NCI-H82 (cell line): ENCODE measurements at regions not wholly inside any gene's neighbourhood (a gene's known extent, or its start where the extent isn't known, plus 50 kb on each side); places are given as distances from the start of the nearest gene placed in this dataset.
A peak's percentile ranks its signal among the peaks of the same experiment; 100 is the strongest.

Experiments used
- DNase-seq: peaks from one replicate; lab custom pipeline; 2025; lab: John Stamatoyannopoulos, UW

GRCh38 chr11:116114198-116114651 lies 610.0 kb upstream of the CADM1 start:
- DNase-seq, result no peak

DNA sequence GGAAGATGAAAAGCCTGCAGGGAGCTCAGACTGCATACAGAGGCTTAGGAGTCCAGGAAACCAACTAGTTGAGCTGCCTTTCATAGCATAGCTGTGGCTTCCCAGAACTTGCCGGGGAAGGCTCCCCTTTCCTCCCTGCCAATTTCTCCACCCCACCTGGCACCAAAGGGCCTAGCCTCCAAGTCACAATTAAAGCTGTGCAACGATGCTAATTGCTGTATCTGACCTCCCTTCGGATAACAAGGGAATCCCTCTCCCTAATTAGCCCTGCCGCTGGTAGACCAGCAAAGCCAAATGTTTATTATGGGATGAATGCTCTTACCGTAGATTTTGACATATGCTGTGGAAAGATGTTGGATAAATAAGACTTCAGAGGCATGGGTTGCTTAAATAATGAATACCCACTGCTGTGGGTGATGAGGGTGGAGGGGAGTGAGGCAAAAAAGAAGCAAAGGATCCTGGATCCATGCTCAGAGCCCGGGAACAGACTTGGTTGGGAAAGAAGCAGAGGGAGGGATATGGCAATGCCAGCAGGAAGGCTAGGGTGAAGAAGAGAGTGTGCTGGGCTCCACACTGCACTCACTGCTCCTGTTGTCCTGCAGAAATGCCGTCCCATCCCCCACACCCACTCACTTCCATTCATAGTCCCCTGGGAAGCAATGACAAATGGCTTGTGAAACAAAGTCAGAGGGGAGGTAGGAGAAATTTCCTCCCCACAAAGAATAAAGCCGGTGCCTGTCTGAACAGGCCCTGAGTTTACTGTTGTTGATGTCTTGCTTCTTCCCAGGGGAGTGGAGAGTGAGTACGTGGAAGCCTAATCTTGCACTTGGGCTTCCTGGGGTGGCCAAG lies 608.1 kb upstream of the CADM1 start:
- DNase-seq, result no peak

DNA sequence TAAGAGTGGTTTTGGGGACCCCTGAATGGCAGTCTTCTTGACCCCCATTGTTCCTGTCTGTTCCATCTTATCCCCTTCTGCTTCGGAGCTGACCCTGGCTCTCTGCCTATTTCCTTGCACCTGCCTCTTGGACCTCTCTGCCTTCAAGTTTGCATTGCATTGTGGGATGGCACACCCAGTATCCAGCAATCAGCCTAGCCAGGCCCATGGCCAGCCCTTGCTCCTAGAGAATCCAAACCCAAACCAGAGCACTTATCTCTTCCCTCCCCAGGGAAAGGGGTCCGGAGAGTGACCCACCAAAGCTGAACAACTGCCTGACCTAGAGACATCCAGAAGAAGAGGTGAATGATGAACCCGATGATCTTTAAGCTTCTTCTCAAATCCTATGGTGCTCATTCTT lies 607.3 kb upstream of the CADM1 start:
- no peak for DNase-seq

DNA sequence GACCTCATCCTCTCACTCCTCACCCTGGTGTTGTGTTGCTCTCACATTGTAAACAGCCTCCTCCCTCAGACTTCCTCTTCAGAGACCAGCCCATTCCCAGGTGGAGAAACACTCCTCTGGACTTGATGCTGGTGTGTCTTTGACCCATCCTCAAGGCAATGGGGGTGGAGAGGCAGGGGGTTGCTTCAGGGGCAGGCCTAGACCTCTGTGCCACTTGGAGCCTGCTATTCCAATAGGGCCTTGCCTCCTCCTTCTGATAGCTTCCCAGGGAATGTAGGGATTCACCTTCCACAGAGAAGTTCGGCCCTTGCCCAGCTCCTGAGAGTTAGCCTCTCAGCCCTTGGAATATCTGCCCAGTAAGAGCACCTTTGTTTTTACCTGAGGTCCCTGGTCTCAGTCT lies 606.6 kb upstream of the CADM1 start:
- no peak for DNase-seq

DNA sequence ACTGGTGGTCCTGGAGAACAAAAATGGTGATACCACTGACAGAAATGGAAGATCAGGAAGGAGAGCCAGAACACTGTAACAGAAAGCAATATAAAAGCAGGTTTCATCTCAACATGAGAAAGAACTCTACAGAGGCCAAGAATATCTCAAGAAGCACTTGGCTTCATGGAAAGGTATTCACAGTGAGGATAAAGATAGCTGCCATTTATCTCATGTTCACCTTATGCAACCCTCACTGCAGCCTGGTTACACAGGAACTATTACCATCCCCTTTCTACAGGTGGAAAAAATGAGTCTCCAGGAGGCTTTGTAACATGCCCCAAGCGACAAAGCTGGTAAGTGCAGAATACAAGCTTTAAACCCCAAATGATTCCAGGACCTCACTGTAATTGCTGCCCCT lies 606.1 kb upstream of the CADM1 start:
- DNase-seq, result no peak

DNA sequence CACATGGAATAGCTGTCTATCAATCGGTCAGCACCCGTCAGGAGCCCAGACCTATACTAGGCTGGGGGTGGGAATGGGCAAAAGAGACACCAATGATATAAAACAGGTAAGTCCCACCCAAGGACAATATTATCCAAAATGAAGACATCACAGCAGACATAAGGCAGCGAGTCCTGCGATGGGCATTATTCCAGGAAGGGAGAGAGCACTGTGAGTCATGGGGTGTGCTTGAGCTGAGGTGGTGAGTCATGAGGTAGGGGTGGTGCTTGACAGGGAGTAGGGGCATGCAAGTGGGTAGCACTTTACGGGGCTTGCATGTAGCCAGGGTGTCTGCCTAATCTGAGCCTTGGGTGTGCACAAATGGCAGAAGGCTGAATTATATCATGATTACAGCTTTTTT lies 605.0 kb upstream of the CADM1 start:
- DNase-seq, result no peak

DNA sequence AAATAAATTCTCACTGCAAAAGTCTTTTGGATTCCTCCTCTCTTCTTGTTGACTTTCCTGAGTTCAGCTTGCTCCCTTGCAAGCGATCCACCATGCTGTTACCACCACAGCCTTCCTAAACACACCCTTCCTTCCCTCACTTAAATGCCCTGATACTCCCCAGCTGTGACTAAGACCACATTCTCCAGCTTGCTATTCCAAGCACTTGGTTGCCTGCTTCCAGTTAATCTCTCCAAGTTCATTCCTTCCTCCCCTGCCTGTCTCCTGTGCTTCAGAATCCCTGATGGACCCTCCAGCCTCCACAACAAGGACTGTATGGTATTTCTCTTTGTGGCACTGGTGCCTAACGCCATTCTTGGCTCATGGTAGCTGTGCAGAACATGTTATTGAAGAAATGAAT lies 603.9 kb upstream of the CADM1 start:
- DNase-seq, result no peak

DNA sequence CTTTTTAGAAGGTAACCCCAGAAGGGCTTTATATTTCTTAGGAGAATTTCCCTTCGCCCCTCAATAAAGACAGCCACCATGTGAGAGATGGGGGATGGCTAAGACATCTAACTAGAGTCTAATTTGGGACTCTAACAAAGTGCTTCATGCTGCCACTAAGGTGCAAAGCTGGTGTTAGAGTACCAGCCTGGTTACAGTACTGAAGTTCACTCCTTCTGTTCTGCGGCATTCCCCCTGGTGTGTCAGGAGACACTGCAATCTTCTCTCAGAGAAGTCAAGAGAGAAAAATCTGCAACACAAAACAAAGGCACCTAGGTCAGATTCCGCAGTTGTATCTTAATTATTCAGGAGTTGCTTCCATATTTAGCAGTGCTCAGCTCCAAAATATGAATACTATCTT lies 603.0 kb upstream of the CADM1 start:
- DNase-seq, result no peak

DNA sequence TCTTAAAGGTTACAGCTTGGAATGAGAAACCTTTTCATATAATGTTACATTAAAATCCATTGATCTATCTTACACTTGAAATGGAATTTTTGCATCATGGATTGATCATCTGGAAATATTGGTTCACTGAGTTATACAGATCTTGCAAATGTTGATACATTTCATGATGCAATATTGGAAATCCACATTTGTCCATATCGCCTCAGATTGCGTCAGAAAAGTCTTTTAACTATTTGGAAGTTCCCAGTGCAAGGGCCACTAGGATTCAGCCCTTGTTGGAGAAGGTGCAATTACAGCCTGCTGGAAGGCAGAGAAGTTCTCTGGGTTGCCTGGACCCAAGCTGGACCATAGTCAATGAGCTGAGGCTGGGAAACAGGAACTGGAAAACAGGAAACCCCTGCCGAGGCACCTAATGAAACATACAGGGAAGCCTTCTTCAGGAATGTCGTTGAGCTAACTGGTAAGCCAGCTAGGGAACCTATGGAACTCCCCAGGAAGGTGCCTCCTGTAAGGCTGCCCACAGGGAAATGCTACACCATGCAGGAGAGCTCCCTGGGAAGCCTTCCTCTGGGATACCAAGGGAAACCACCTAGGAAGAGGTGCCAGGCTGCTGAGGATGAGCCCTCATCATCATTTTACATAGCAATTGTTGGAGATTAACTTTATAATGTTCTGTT lies 600.4 kb upstream of the CADM1 start:
- DNase-seq, result no peak

DNA sequence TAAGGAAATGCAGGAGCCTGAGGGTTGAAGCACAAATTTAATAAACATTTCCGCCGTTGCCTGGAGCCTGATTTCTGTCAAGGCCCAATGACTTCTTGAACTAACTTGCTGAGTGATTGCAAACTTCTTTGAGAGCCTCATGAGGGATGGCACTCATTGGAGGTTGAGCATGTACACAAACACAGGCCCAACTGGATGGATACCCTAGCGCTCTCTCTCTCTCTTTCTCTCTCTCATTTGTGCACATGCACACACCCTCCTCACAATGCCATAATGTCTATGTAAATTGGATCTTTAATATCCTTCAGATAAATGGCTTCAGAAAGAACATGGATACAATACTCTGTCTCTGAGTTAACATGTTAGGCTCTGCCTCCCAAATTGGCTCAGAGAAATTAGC lies 597.7 kb upstream of the CADM1 start:
- DNase-seq, result peak; percentile 15

DNA sequence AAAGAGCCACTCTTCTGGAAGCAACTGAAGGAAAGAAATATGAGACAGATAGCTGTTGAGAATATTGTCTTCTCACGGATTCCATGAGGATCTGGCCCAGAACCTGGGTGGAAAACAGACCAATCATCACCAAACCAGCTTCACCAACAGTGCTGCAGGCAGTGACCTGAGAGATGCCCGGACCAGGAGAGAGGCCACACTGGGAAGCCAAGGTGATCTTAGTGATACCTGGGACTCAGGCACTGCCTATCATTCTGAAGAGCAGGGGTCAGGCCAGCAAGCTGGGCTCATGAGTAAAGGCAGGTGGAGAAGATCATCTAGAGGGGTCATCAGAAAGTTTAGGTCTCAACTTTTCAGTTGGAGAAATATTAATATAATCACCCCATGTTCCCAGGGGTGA lies 595.8 kb upstream of the CADM1 start:
- DNase-seq, result no peak

GRCh38 chr11:116099541-116099940 lies 595.3 kb upstream of the CADM1 start:
- DNase-seq, result no peak

DNA sequence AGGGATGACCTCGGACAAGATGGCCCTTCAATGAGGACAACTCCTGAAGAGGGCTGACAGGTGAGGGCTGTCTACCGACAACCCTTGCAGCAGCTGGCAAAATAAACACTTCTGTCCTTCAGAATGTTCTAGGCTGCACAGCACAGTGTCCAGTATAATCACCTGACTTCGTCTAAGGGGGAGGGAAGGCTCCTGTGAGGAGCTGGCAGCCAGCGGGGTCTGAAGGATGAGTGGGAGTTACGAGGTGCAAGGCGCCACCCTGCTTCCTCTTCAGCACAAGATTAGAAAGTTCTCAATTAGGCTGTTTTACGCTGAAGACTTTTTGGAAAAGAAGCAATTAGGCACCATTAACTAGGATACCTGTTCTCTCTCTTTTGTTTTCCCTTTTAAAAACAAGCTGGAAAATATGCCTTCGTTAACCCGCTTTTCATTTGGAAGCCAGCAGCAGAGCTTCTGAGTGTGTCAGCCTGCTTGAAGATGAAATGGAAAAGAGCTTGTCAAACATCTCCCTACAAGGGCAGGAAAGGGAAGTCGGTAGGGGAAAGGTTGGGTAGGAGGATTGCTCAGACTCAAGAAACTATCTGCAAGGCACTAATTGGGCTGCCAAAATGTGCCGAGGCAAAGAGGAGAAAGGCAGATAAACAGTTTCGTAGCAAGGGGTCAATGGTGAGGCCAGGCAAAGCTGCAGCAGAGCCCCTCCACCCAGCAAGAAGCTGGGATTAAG lies 592.2 kb upstream of the CADM1 start:
- no peak for DNase-seq

- peak; percentile 37 for DNase-seq
These were observed 589.5 kb upstream of the CADM1 start for GRCh38 chr11:116093481-116094270.

- no peak for DNase-seq
These were observed 588.9 kb upstream of the CADM1 start for GRCh38 chr11:116093065-116093464.

GRCh38 chr11:116086426-116086825 lies 582.2 kb upstream of the CADM1 start:
- no peak for DNase-seq

GRCh38 chr11:116085031-116085635 lies 580.9 kb upstream of the CADM1 start:
- DNase-seq, result peak; percentile 5

- no peak for DNase-seq
These were observed 580.3 kb upstream of the CADM1 start for GRCh38 chr11:116084511-116084910.

DNA sequence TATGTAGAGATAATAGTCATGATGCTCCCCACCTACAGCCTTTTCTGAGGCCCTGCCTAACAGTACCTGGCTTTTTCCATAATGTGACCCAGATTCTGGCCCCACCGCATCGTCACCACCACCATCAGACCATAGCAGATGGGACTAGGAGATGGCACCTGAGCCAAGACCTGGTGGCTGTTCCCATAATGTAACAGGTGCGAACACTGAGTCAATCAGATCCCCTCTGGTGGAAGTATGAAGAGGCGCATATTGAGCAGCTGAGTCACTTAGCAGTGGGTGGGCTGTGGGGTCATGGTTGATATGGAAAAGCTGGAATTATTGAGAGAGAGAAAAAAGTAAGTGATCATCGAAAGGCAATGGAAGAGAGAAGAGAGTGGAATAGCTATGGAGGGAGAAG lies 578.0 kb upstream of the CADM1 start:
- DNase-seq, result no peak

GRCh38 chr11:116079580-116079979 lies 575.4 kb upstream of the CADM1 start:
- DNase-seq, result no peak

- DNase-seq, result peak; percentile 89
These were observed 573.9 kb upstream of the CADM1 start for GRCh38 chr11:116078101-116078591.
